ENCODE measurements at regions not wholly inside any gene's neighbourhood (a gene's known extent, or its start where the extent isn't known, plus 50 kb on each side); places are given as distances from the start of the nearest gene placed in this dataset.

GRCh38 chr13:83201506-83201905 is 680.8 kb downstream of the SLITRK1 start (continued):
- TF ChIP-seq NANOG (IDR thresholded peaks at IDR 0.05; ENCODE audit: borderline replicate concordance) (no peak), ZNF331 (CRISPR knock-in tag; IDR thresholded peaks at IDR 0.05; ENCODE audit: low read depth) (no peak), CTCF (conservative IDR thresholded peaks at IDR 0.05; ENCODE audit: low read depth in 2 of 2) (no peak), CREB1 (CRISPR knock-in tag; IDR thresholded peaks at IDR 0.05; ENCODE audit: low read depth) (no peak)

- Histone ChIP-seq H3K79me2 (replicated peaks; ENCODE audit: insufficient read depth) (no peaks in the 10 kb centered on the region), H3K27ac (ENCODE audit: low read depth) (no peak overlapping the region), H2AFZ (no peak overlapping the region), H3K9me2 (ENCODE audit: insufficient read depth) (no peaks in the 10 kb centered on the region), H3K27me3 (ENCODE audit: insufficient read depth) (no peaks in the 10 kb centered on the region), H3F3A (replicated peaks; ENCODE audit: low read depth) (no peaks in the 10 kb centered on the region), H3K4me1 (ENCODE audit: insufficient read depth) (no peaks in the 10 kb centered on the region), H3K4me3 (no peak overlapping the region), H3K36me3 (ENCODE audit: insufficient read depth) (no peaks in the 10 kb centered on the region), H4K20me1 (replicated peaks; ENCODE audit: insufficient read depth) (no peaks in the 10 kb centered on the region), H3K4me2 (no peak overlapping the region)
- Mint-ChIP-seq H3K9me3 (no peaks in the 10 kb centered on the region; the same call in 2 of the 3 replicates), H3K4me1 (no peaks in the 10 kb centered on the region), H3K27me3 (ENCODE audit: insufficient read depth, low read depth, poor library complexity) (no peaks in the 10 kb centered on the region), H3K27ac (no peak overlapping the region), H3K4me3 (no peak overlapping the region), H3K36me3 (ENCODE audit: low read depth) (no peaks in the 10 kb centered on the region)
- ATAC-seq (no peak), DNase-seq (ENCODE audit: low spot score) (no peak)
- TF ChIP-seq NANOG (IDR thresholded peaks at IDR 0.05; ENCODE audit: borderline replicate concordance) = no peak
These were observed 685.0 kb downstream of the SLITRK1 start for GRCh38 chr13:83197316-83197715.

- no peak overlapping the region for H3K4me3 Mint-ChIP-seq
- H3K27me3 Mint-ChIP-seq (ENCODE audit: insufficient read depth, low read depth, poor library complexity) = peaks cover 2% of the 10 kb centered on the region
- no peaks in the 10 kb centered on the region for H3K4me1 ChIP-seq (ENCODE audit: insufficient read depth)
- DNase-seq (ENCODE audit: low spot score) (no peak), ATAC-seq (no peak)
- no peak overlapping the region for H3K4me2 ChIP-seq
- no peak overlapping the region for H3K27ac ChIP-seq (ENCODE audit: low read depth)
- no peak overlapping the region for H3K27ac Mint-ChIP-seq
- H3K4me1 Mint-ChIP-seq = no peaks in the 10 kb centered on the region
- no peak overlapping the region for H3K4me3 ChIP-seq
- H3K9me2 ChIP-seq (ENCODE audit: insufficient read depth) = no peaks in the 10 kb centered on the region
- H3K9me3 Mint-ChIP-seq = peaks cover 22% of the 10 kb centered on the region
- H3K36me3 ChIP-seq (ENCODE audit: insufficient read depth) = 0 out of 2 replicates have a peak, but pooled peaks cover 4% of the 10 kb centered on the region
- no peak overlapping the region for H2AFZ ChIP-seq
- H3K36me3 Mint-ChIP-seq (ENCODE audit: low read depth) = peaks cover 16% of the 10 kb centered on the region
- H3F3A ChIP-seq (replicated peaks; ENCODE audit: low read depth) = no peaks in the 10 kb centered on the region
- H3K27me3 ChIP-seq (ENCODE audit: insufficient read depth) = no peaks in the 10 kb centered on the region
- H3K79me2 ChIP-seq (replicated peaks; ENCODE audit: insufficient read depth) = no peaks in the 10 kb centered on the region
- no peaks in the 10 kb centered on the region for H4K20me1 ChIP-seq (replicated peaks; ENCODE audit: insufficient read depth)
- TF ChIP-seq JUNB (IDR thresholded peaks at IDR 0.05; ENCODE audit: unreplicated experiment) (no peak), POLR2AphosphoS5 (IDR thresholded peaks at IDR 0.05; ENCODE audit: low read depth) (no peak), EZH2 (IDR thresholded peaks at IDR 0.05; ENCODE audit: low read depth, unreplicated experiment) (no peak), REST (IDR thresholded peaks at IDR 0.05; ENCODE audit: unreplicated experiment) (no peak), ZNF114 (CRISPR knock-in tag; IDR thresholded peaks at IDR 0.05) (no peak), ZNF331 (CRISPR knock-in tag; IDR thresholded peaks at IDR 0.05; ENCODE audit: low read depth) (no peak), ZNF462 (CRISPR knock-in tag; IDR thresholded peaks at IDR 0.05) (no peak)
These were observed 692.3 kb downstream of the SLITRK1 start for GRCh38 chr13:83190020-83190419.
